Liver (tissue), 8 donors: ENCODE measurements at regions not wholly inside any gene's neighbourhood (a gene's known extent, or its start where the extent isn't known, plus 50 kb on each side); places are given as distances from the start of the nearest gene placed in this dataset.
"Not testable (repeated sequence)": the region's sequence is repeated elsewhere in the genome, so short reads cannot be mapped to it uniquely, and the experiment has no call there.

ENCODE experiments used
- DNase-seq: peaks from one replicate; pipeline ENCODE4 v3.0.0-alpha.2; 2017; ENCODE audit warnings: low spot score
- H3K27ac ChIP-seq, 2 donors: one replicate each; pipeline ENCODE4 v1.7.0; 2013; ENCODE audit warnings: inconsistent platforms in 2 of 2, low read length in 2 of 2, control low read depth in 1 of 2, low read depth in 1 of 2, mild to moderate bottlenecking in 1 of 2
- H3K27me3 ChIP-seq, 4 donors: one replicate each; pipeline versions ENCODE4 v1.6.1 to v1.7.0; 2013; ENCODE audit warnings: low read length in 3 of 4, inconsistent platforms in 1 of 4, mild to moderate bottlenecking in 1 of 4, moderate library complexity in 1 of 4; ENCODE audit not compliant: control insufficient read depth in 4 of 4, insufficient read depth in 4 of 4
- H3K36me3 ChIP-seq, 4 donors: one replicate each; pipeline versions ENCODE4 v1.6.1 to v1.7.0; 2013; ENCODE audit warnings: low read length in 3 of 4, mild to moderate bottlenecking in 3 of 4, low read depth in 1 of 4, moderate library complexity in 1 of 4; ENCODE audit not compliant: control insufficient read depth in 4 of 4, insufficient read depth in 3 of 4
- H3K4me1 ChIP-seq, 4 donors: one replicate each; pipeline versions ENCODE4 v1.6.1 to v1.7.0; 2013; ENCODE audit warnings: low read length in 3 of 4, mild to moderate bottlenecking in 3 of 4, moderate library complexity in 1 of 4; ENCODE audit not compliant: control insufficient read depth in 4 of 4, insufficient read depth in 4 of 4
- H3K4me3 ChIP-seq, 3 donors: one replicate each; pipeline versions ENCODE4 v1.6.1 to v1.7.0; 2013; ENCODE audit warnings: low read length in 3 of 3, control low read depth in 1 of 3, low read depth in 1 of 3, mild to moderate bottlenecking in 1 of 3
- H3K9ac ChIP-seq, 2 donors: one replicate each; pipeline ENCODE4 v1.7.0; 2013; ENCODE audit warnings: low read length in 2 of 2, mild to moderate bottlenecking in 2 of 2, moderate library complexity in 2 of 2, control low read depth in 1 of 2, low read depth in 1 of 2
- H3K9me3 ChIP-seq, 4 donors: one replicate each; pipeline versions ENCODE4 v1.6.1 to v1.7.0; 2013; ENCODE audit warnings: low read length in 3 of 4; ENCODE audit not compliant: control insufficient read depth in 4 of 4
- ATF3 ChIP-seq: IDR thresholded peaks from 2 replicates; pipeline ENCODE4 v1.6.1; 2016; ENCODE audit warnings: antibody characterized with exemption
- CTCF ChIP-seq: fragments of 150-350 bp; IDR thresholded peaks from 2 replicates; pipeline ENCODE4 v1.5.1; 2017; ENCODE audit warnings: improper control_type of control experiment, low read depth, low read length; ENCODE audit not compliant: missing input control
- EGR1 ChIP-seq, 2 donors: IDR thresholded peaks; 2 replicates each; pipeline ENCODE4 v1.6.1; 2016 to 2018; ENCODE audit warnings: antibody characterized with exemption in 2 of 2, low read depth in 2 of 2
- FOXA1 ChIP-seq: IDR thresholded peaks from 2 replicates; pipeline ENCODE4 v1.6.1; 2016; ENCODE audit warnings: antibody characterized with exemption
- FOXA2 ChIP-seq: IDR thresholded peaks from 2 replicates; pipeline ENCODE4 v1.6.1; 2016; ENCODE audit warnings: antibody characterized with exemption
- GABPA ChIP-seq, 2 donors: IDR thresholded peaks in 1 of 2; conservative IDR thresholded peaks in 1 of 2; 2 replicates each; pipeline ENCODE4 v1.6.1; 2016; ENCODE audit warnings: antibody characterized with exemption in 2 of 2, mild to moderate bottlenecking in 1 of 2, moderate library complexity in 1 of 2
- HNF4A ChIP-seq, 2 donors: conservative IDR thresholded peaks; 2 replicates each; pipeline ENCODE4 v1.6.1; 2016; ENCODE audit warnings: antibody characterized with exemption in 2 of 2, mild to moderate bottlenecking in 2 of 2
- HNF4G ChIP-seq: IDR thresholded peaks from 2 replicates; pipeline ENCODE4 v1.6.1; 2016; ENCODE audit warnings: antibody characterized with exemption
- JUND ChIP-seq, 2 donors: IDR thresholded peaks; 2 replicates each; pipeline ENCODE4 v1.6.1; 2016; ENCODE audit warnings: antibody characterized with exemption in 2 of 2
- MAX ChIP-seq: IDR thresholded peaks from 2 replicates; pipeline ENCODE4 v1.6.1; 2016; ENCODE audit warnings: antibody characterized with exemption
- NR2F2 ChIP-seq: IDR thresholded peaks from 2 replicates; pipeline ENCODE4 v1.6.1; 2016; ENCODE audit warnings: antibody characterized with exemption
- RAD21 ChIP-seq, 2 donors: IDR thresholded peaks; 2 replicates each; pipeline ENCODE4 v1.6.1; 2016; ENCODE audit warnings: antibody characterized with exemption in 2 of 2, mild to moderate bottlenecking in 2 of 2
- REST ChIP-seq: IDR thresholded peaks from 2 replicates; pipeline ENCODE4 v1.6.1; 2016; ENCODE audit warnings: antibody characterized with exemption, mild to moderate bottlenecking
- RXRA ChIP-seq, 2 donors: IDR thresholded peaks; 2 replicates each; pipeline ENCODE4 v1.6.1; 2017 to 2018; ENCODE audit warnings: antibody characterized with exemption in 2 of 2, mild to moderate bottlenecking in 1 of 2
- SP1 ChIP-seq: IDR thresholded peaks from 2 replicates; pipeline ENCODE4 v1.6.1; 2018; ENCODE audit warnings: antibody characterized with exemption, mild to moderate bottlenecking
- TAF1 ChIP-seq: conservative IDR thresholded peaks from 2 replicates; pipeline ENCODE4 v1.6.1; 2016; ENCODE audit warnings: antibody characterized with exemption, mild to moderate bottlenecking
- YY1 ChIP-seq: IDR thresholded peaks from 2 replicates; pipeline ENCODE4 v1.6.1; 2016; ENCODE audit warnings: antibody characterized with exemption, mild to moderate bottlenecking
- WGBS: extraction: QIAGEN DNeasy Blood & Tissue Kit; methylation state at CpG from one replicate; pipeline ENCODE4 v1.1.7; 2013; 5-methylcytosine and 5-hydroxymethylcytosine counted together
- donor health status: healthy.
- donor health status: healthy.
- donor health status: healthy.
- donor health status: healthy.
- donor health status: healthy.

- Histone ChIP-seq H3K4me3 (no peak overlapping the region), H3K27ac (no peak overlapping the region), H3K4me1 (peaks cover 0 to 2% (median under 1%) of the 10 kb centered on the region in 4 donors), H3K9me3 (no peaks in the 10 kb centered on the region), H3K27me3 (no peaks in the 10 kb centered on the region), H3K9ac (no peak overlapping the region), H3K36me3 (no peaks in the 10 kb centered on the region)
- TF ChIP-seq ATF3, result no peak
- TF ChIP-seq SP1, result no peak
- TF ChIP-seq NR2F2, result no peak
- no peak for TF ChIP-seq YY1
- TF ChIP-seq MAX, result no peak
- no peak for TF ChIP-seq GABPA (IDR thresholded peaks at IDR 0.05 in 1 of 2, conservative IDR thresholded peaks at IDR 0.05 in 1 of 2)
- no peak for TF ChIP-seq CTCF
- no peak for TF ChIP-seq JUND (IDR thresholded peaks at IDR 0.05)
- 90% methylated on average over 3 of the region's 3 CpGs for WGBS
- DNase-seq, result no peak
These were observed 61.1 kb upstream of the FBXO28 start for GRCh38 chr1:224052772-224053171.

- DNase-seq, H3K36me3 ChIP-seq, H3K4me1 ChIP-seq, H3K27ac ChIP-seq, H3K9me3 ChIP-seq, H3K4me3 ChIP-seq, H3K9ac ChIP-seq, H3K27me3 ChIP-seq: not testable (repeated sequence)
- WGBS, result 89% methylated on average over 5 of the region's 5 CpGs
These were observed 62.1 kb upstream of the FBXO28 start for GRCh38 chr1:224051782-224052181.

- Histone ChIP-seq H3K9ac (no peak overlapping the region), H3K27ac (no peak overlapping the region), H3K9me3 (no peaks in the 10 kb centered on the region), H3K27me3 (no peaks in the 10 kb centered on the region), H3K4me1 (peaks cover 0 to 2% (median under 1%) of the 10 kb centered on the region in 4 donors), H3K36me3 (no peaks in the 10 kb centered on the region), H3K4me3 (no peak overlapping the region)
- TF ChIP-seq GABPA (IDR thresholded peaks at IDR 0.05 in 1 of 2, conservative IDR thresholded peaks at IDR 0.05 in 1 of 2) (no peak), HNF4G (no peak), MAX (no peak), YY1 (no peak), FOXA1 (no peak), RAD21 (IDR thresholded peaks at IDR 0.05) (no peak), CTCF (no peak), TAF1 (no peak), REST (no peak), EGR1 (IDR thresholded peaks at IDR 0.05; ENCODE audit: low read depth in 2 of 2) (no peak), FOXA2 (no peak), HNF4A (conservative IDR thresholded peaks at IDR 0.05) (no peak), JUND (IDR thresholded peaks at IDR 0.05) (no peak), NR2F2 (no peak), RXRA (IDR thresholded peaks at IDR 0.05) (no peak)
- DNase-seq, result no peak
These were observed 62.9 kb upstream of the FBXO28 start for GRCh38 chr1:224051086-224051406.
